GM21515 (cell line): ENCODE measurements at regions not wholly inside any gene's neighbourhood (a gene's known extent, or its start where the extent isn't known, plus 50 kb on each side); places are given as distances from the start of the nearest gene placed in this dataset.
"Not testable (repeated sequence)": the region's sequence is repeated elsewhere in the genome, so short reads cannot be mapped to it uniquely, and the experiment has no call there.

Source experiments
- ATAC-seq: cut with Tn5 transposase; IDR thresholded peaks from one replicate; pipeline ENCODE4 v1.9.1; 2021; ENCODE audit not compliant: unreplicated experiment

- no peak for ATAC-seq
Measured at GRCh38 chr5:53160895-53161294, 51.3 kb upstream of the MOCS2 start.

DNA sequence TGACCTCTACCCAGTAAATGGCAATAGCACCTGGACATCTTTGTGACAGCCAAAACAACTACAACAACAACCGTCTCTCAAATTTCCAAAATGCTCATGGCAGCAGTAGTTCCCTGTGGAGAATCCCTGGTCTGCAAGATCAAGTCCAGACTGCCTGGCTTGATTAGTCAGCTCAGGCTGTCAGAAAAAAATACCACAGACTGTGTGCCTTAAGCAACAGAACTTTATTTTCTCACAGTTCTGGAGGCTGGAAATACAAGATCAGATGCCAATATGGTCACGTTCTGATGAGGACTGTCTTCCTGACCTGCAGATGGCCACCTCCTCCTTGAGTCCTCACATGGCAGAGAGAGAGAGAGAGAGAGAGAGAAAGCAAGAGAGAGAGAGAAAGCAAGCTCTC is 52.3 kb upstream of the MOCS2 start:
- no peak for ATAC-seq

DNA sequence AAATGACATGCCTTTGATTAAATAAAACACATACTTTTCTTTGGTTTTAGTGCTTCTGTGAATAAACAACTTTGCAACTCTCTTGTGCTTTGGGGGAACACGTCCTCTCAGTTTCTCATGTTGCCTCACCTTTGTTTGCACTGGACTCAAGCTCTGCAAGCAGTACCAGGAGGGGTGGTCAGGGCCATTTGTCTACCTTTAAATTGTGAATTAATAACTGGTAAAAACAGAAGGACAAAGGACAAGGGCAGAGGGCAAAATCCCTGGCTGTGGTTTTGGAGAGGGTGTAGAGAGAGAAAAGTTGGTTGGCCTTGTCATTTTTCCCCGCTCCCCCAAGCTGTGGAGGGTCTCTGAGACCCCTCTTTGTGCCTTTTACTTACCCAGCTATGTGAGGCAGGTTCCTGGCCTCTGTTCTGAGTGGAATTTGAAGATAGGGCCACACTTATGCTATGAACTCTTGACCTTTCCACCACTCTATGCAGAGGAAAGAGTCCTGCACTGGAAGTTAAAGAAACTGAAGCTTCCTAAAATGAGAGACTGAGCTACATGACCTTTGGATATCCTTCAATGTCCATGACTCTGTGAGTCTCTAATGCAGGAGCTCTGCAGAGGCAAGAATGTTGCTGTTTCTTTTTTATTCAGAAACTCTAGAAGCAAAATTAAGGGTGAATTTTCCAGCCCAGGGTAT is 55.1 kb upstream of the MOCS2 start:
- ATAC-seq = no peak

- ATAC-seq = no peak
Measured at GRCh38 chr5:53165431-53166182, 56.0 kb upstream of the MOCS2 start.

DNA sequence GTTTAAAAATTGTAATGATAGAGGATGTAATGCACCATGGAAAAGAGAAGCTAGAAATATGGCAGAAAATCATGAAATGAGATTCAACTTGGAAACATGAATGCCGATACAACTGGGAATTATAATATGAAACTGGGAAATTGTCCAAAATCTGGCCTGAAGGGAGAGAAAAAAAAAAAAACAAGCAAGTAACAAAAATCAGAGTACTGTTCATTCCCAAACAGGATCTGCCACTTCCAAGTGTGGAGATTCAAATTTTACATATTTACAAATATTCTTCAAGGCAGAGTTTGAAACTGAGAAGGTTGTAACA is 56.6 kb upstream of the MOCS2 start:
- no peak for ATAC-seq

GRCh38 chr5:53167836-53168235 is 58.3 kb upstream of the MOCS2 start:
- ATAC-seq = no peak

DNA sequence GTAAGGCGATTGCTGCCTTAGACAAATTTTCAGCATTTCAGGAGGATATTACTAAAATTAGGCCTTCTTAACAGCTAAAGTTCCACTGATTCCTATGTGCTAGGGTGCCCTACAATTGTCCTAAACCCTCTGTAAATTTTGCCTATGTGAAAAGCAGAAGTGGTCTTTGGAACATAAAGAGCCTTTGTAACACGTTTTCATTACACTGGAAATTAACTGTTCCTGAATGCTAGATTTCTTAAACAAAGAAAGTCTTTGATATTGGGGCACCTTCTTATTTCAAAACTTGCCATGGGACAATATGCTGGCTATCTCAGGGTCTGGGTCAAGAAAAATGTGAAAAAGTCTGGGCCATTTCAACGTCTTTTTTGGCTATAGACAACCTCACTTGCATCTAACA is 60.4 kb upstream of the MOCS2 start:
- ATAC-seq = no peak

- ATAC-seq = peak; percentile 63
Measured at GRCh38 chr5:53170746-53171349, 61.3 kb upstream of the MOCS2 start.

DNA sequence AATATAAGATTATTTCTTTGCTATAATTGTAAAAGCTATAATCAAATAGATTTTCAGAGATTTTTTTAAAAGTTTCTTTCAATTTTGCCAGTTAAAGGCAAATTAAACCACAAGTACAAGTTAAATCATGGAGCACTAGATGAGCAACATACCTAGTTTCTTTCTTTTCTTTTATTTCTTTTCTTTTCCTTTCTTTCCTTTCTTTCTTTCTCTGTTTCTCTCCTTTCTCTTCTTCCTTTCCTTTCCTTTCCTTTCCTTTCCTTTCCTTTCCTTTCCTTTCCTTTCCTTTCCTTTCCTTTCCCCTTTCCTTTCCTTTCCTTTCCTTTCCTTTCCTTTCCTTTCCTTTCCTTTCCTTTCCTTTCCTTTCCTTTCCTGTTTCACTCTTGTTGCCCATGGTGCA is 62.5 kb upstream of the MOCS2 start:
- ATAC-seq = not testable (repeated sequence)

- no peak for ATAC-seq
Measured at GRCh38 chr5:53172630-53173029, 63.1 kb upstream of the MOCS2 start.

DNA sequence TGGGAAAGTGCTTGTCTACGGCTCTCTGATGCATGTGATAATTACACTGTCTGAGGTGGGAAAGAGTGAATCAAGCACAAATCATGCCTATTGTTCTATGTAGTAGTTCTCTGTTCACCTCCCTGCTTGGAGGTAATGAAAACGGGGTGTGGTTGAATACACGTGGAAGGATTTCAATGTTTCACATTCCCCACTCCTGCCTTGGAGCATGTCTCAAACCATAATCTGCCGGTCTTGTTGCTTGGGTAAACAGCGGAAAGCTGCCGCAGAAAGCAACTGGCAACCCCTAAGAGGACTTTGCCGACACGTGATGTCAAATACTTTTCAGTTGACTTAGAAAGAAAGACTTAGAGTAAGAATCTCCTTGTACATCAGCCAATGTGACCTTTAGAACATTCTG is 63.5 kb upstream of the MOCS2 start:
- no peak for ATAC-seq

- no peak for ATAC-seq
Measured at GRCh38 chr5:53178830-53179229, 69.3 kb upstream of the MOCS2 start.

DNA sequence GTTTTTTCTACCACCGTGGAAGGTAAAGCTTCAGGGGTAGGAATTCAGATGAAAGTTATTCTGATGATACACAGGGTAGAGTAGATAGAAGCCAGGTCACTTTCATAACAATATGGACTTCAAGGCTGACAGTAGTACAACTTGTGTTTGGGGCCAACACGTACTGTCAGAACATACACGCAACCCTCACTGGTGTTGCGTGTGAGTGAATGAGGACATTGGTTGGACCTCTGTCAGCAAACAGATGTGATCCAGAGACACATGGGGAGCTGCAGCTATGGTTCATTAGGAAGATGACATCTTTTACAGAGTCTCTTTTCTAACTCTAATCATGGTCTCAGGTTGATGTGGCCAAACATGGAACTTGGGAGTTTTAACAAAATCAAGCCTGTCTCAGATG is 70.1 kb upstream of the MOCS2 start:
- ATAC-seq = no peak

DNA sequence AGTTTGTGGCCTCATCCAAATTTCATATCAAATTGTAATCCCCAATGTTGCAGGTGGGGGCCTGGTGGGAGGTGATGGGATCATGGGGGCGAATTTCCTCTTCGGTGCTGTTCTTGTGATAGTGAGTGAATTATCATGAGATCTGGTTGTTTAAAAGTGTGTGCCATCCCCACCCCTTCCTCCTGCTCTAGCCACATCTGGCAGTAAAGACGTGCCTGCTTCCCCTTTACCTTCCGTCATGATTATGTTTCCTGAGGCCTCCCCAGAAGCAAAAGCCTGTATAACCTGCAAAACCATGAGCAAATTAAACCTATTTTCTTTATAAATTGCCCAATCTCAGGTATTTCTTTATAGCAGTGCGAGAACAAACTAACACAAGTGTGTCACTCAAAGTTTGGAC is 71.0 kb upstream of the MOCS2 start:
- no peak for ATAC-seq

DNA sequence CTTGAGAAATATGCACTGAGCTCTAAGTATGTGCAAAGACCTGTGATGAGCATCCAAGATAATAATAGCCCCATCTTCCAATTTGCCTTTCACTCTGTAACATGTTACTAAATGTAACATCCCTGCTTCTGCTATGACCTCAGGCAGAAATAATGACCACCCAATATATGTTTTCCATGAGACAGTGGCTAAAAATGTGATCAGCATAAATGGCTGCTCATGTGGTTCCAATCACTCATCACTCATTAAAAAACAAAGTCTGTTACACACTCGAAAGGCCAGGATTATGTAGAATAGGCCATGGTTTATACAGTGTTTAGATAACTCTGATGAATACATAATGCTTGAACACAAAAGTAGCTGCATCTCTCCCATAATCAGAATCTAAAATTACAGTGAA is 71.4 kb upstream of the MOCS2 start:
- no peak for ATAC-seq

DNA sequence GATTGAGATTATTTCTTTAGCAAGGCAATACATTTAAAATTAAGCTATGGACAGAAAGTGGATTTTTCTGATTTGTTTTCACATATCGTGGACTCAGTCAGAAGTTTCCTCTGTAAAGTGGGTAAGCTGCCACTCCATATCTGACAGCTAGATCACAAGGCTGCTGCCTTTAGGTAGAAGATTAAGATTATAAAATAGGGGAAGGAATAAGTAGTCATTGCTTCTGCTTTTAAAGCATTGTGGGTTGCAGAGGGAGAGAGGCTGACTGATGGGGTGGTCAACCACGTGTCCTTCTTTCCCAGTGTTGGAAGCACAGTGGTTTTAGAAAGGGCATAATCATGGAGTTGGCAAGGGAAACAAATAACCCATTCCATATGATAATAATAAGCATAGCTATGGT is 74.3 kb upstream of the MOCS2 start:
- no peak for ATAC-seq

- ATAC-seq = no peak
Measured at GRCh38 chr5:53191548-53192165, 82.1 kb upstream of the MOCS2 start.

DNA sequence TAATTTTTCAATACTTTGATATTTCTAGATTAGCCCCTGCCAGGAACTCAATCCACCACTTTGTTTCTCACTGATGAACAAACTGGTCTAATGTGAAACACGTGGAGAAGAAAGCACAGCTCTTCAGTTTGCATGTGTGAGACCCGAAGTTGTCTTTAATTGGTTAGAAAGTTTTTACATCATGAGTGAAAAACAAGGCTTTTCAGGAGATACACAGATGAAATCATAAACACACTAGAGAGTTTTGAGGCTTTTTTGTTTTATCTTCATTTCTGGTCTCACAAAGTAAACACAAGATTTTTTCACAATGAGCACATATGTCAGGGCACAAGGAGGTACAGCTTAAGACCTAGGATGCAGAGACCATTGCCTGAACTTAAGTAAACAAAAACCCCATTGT is 84.5 kb upstream of the MOCS2 start:
- ATAC-seq = no peak

GRCh38 chr5:53199882-53200281 is 90.3 kb upstream of the MOCS2 start:
- ATAC-seq = no peak

GRCh38 chr5:53200306-53200705 is 90.7 kb upstream of the MOCS2 start:
- no peak for ATAC-seq

- ATAC-seq = no peak
Measured at GRCh38 chr5:53201746-53202145, 92.2 kb upstream of the MOCS2 start.

DNA sequence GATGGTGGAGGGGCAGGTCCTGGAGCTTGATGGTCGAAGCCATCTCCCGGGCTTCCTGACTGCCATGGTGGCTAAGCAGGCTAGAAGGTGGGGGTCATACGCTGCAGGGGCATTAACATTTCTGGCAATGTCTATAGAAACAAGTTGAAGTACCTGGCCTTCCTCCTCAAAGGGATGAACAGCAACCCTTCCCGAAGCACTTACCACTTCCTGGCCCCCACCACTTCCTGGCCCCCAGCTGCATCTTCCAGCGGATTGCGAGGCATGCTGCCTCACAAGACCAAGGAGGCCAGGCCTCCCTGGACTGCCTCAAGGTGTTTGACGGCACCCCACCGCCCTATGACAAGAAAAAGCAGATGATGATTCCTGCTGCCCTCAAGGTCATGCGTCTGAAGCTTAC is 97.0 kb upstream of the MOCS2 start:
- no peak for ATAC-seq
